ENCODE measurements at regions not wholly inside any gene's neighbourhood (a gene's known extent, or its start where the extent isn't known, plus 50 kb on each side); places are given as distances from the start of the nearest gene placed in this dataset.

- no peak for TF ChIP-seq JUN (CRISPR knock-in tag; IDR thresholded peaks at IDR 0.05)
- no peak for TF ChIP-seq CTCF (IDR thresholded peaks at IDR 0.05)
- no peak for TF ChIP-seq TEAD4 (CRISPR knock-in tag; IDR thresholded peaks at IDR 0.05)
- no peak for TF ChIP-seq E2F1 (CRISPR knock-in tag; IDR thresholded peaks at IDR 0.05)
- no peak for TF ChIP-seq GABPB1 (CRISPR knock-in tag; IDR thresholded peaks at IDR 0.05)
Measured at GRCh38 chr6:146968041-146968760, 236.0 kb upstream of the STXBP5 start.

Data from WTC11 (cell line).